ENCODE measurements at regions not wholly inside any gene's neighbourhood (a gene's known extent, or its start where the extent isn't known, plus 50 kb on each side); places are given as distances from the start of the nearest gene placed in this dataset.
"Not testable (repeated sequence)": the region's sequence is repeated elsewhere in the genome, so short reads cannot be mapped to it uniquely, and the experiment has no call there.

DNA sequence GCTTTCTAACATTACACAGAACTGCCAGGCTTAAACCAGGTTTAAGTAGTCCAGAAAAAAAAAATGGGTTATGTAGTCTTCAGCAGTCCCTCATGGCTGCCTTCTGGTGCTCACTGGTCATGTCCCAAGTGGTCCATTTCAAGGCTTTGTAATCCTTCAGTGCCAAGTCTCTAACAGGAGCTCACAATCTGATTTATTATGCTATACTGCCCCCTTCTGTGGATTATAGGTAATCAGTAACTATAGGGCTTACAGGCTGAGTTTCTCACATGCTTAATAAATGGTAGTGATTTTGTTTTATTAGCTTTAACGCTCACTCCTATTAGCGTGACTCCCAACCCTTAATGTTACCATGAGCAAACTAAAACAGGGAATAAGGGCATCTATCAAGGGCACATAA is 92.5 kb upstream of the EDA2R start:
- intact Hi-C loops (cut with micrococcal nuclease) = no loop called here
- Mint-ChIP-seq H3K4me3 (no peak overlapping the region), H3K27me3 (ENCODE audit: low read depth) (no peaks in the 10 kb centered on the region), H3K27ac (no peak overlapping the region), H3K36me3 (ENCODE audit: low read depth) (no peaks in the 10 kb centered on the region), H3K9me3 (no peaks in the 10 kb centered on the region), H3K4me1 (ENCODE audit: low read depth) (peaks cover 2% of the 10 kb centered on the region)
- no peak for DNase-seq
- CTCF ChIA-PET = interaction anchor here (0.6 to 1.8 kb wide), 7 partner anchors 9 to 614 kb away, joined by 3 to 6 read pairs (median 4); no protein-coding TSS in a partner anchor

DNA sequence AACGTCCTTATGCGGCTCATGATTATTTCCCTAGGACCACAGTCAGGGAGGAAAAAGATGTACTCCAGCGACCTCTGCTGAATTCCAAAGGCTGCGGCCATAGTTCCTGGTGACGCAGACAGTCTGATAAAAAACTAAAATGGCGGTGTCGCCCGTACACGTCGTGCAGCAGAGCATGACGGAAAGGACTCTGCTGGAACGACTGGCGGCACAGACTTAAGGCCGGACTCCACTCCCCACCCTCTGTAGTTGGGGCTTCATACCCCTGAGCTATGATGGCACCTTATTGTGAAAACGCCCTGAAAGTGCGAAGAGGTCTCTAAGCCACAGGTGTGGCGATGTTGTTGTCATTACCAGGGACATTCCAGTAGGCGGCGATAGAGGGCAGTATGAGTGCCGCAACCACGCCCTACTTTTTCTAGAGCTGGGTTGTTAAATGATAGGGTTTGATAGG is 90.0 kb upstream of the EDA2R start:
- Mint-ChIP-seq H3K9me3 (no peaks in the 10 kb centered on the region), H3K27me3 (ENCODE audit: low read depth) (no peaks in the 10 kb centered on the region), H3K27ac (peak overlapping the region; percentile 92), H3K36me3 (ENCODE audit: low read depth) (no peaks in the 10 kb centered on the region), H3K4me1 (ENCODE audit: low read depth) (peaks cover 2% of the 10 kb centered on the region), H3K4me3 (peak overlapping the region; percentile 87)
- CTCF ChIA-PET = interaction anchor here (0.6 to 2.3 kb wide), 12 partner anchors 11 to 1781 kb away, joined by 3 to 16 read pairs (median 3); partner anchors contain the start of gene EDA2R
- intact Hi-C loops (cut with micrococcal nuclease) = loop anchor here (1.0 to 10.0 kb wide), 9 partner anchors 90 to 1147 kb away; partner anchors contain the start of gene EDA2R
- DNase-seq = peak; percentile 64

DNA sequence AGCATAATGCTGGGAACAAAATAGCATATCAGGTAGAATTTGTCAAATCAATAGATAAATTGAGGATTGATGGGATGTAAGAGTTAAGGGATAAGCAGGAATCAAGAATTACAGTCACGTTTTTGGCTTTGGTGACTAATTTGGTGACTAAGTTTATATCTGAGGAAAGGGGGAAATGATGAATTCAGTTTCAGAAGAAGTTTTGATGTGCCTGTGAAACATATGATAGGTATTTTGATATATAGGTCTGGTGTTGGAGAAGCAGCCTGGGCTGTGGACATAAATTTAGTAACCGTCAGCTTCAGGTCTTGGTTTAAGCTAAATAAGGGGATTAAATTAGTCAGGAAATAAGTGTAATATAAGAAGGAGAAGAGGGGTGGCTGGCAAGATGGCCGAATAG is 79.0 kb upstream of the EDA2R start:
- H3K27ac Mint-ChIP-seq = no peak overlapping the region
- H3K4me1 Mint-ChIP-seq (ENCODE audit: low read depth) = peaks cover 5% of the 10 kb centered on the region
- no peak overlapping the region for H3K4me3 Mint-ChIP-seq
- no peaks in the 10 kb centered on the region for H3K36me3 Mint-ChIP-seq (ENCODE audit: low read depth)
- intact Hi-C loops (cut with micrococcal nuclease) = no loop called here
- CTCF ChIA-PET = interaction anchor here (2.0 kb wide), 1 partner anchor 11 kb away, joined by 9 read pairs; no protein-coding TSS in a partner anchor
- no peaks in the 10 kb centered on the region for H3K9me3 Mint-ChIP-seq
- H3K27me3 Mint-ChIP-seq (ENCODE audit: low read depth) = peaks cover 7% of the 10 kb centered on the region
- no peak for DNase-seq

DNA sequence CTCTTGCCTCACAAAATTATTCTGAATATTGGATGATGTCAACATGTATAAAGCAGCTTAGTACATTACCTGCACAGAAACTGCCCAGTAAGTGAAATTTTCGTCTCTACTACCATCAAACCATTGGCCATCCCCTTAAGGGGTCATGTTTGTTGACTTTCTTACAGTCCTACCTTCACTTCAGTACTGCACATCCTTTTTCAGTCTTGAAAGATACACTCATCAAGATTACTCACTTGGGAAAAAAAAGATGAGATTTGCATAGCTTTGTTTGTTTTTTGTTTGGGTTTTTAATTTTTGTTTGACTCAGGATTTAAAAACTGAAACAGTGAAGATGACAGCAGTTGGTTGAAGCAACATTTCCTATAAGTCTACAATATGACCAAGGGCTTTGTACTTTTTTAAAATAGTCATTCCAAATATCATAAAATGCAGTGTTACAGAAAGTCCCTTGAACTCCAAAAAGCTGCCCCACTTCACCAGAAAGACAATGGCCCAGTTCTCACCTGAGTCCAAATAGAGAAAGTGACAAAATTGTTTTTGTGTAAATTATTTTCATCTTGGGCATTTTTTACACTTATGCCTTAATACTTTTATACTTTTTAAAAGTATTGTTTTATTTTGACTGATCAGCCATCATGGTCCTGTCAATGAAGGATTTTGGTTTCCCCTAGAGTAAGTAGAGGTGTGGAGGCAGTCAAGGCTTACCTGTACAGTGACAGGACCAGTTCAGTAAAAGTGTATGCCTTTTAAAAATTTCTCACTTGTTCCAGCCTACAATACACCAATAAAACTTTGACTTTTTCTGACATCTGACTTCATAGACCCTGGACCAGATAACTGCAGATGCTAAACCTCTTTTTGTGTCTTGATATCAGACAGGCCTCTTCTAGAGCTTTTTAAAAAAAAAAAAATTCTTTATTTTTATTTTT is 59.7 kb upstream of the EDA2R start:
- no peak for DNase-seq
- Mint-ChIP-seq H3K36me3 (ENCODE audit: low read depth) (no peaks in the 10 kb centered on the region), H3K4me3 (no peak overlapping the region), H3K27ac (no peak overlapping the region), H3K9me3 (no peaks in the 10 kb centered on the region), H3K4me1 (ENCODE audit: low read depth) (no peaks in the 10 kb centered on the region), H3K27me3 (ENCODE audit: low read depth) (peaks cover 3% of the 10 kb centered on the region)
- CTCF ChIA-PET = no interaction called here
- intact Hi-C loops (cut with micrococcal nuclease) = no loop called here

DNA sequence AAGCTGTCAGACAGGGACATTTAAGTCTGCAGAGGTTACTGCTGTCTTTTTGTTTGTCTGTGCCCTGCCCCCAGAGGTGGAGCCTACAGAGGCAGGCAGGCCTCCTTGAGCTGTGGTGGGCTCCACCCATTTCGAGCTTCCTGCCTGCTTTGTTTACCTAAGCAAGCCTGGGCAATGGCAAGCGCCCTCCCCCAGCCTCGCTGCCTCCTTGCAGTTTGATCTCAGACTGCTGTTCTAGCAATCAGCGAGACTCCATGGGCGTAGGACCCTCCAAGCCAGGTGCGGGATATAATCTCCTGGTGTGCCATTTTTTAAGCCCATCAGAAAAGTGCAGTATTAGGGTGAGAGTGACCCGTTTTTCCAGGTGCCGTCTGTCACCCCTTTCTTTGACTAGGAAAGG is 53.6 kb upstream of the EDA2R start:
- H3K36me3 Mint-ChIP-seq (ENCODE audit: low read depth); DNase-seq; H3K27me3 Mint-ChIP-seq (ENCODE audit: low read depth); CTCF ChIA-PET; intact Hi-C loops (cut with micrococcal nuclease); H3K27ac Mint-ChIP-seq; H3K4me3 Mint-ChIP-seq; H3K4me1 Mint-ChIP-seq (ENCODE audit: low read depth); H3K9me3 Mint-ChIP-seq: not testable (repeated sequence)

All from activated naive CD4-positive, alpha-beta T cell treated with anti-CD3 and anti-CD28 coated beads for 36 hours (primary cell).